ENCODE measurements at regions not wholly inside any gene's neighbourhood (a gene's known extent, or its start where the extent isn't known, plus 50 kb on each side); places are given as distances from the start of the nearest gene placed in this dataset.

DNA sequence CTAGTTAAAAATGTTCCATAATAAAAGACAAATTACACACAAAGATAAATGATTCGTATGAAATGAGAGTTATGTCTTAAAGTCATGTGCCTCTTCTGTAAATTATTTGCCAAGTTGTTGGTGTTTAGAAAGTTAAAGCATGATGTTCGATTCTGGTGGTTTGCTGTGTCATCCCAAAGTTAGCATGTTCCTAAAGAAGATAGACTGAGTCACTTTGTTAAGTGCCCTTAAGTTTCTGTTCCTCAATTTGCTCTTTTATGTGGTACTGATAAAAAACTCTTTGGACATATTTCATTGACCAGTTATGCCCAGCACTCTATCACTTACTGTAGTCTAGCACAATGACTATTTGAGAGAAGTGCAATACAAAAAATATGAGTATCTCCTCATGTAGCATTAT is 366.9 kb upstream of the ZNF608 start:
- TF ChIP-seq, protein P1, sequence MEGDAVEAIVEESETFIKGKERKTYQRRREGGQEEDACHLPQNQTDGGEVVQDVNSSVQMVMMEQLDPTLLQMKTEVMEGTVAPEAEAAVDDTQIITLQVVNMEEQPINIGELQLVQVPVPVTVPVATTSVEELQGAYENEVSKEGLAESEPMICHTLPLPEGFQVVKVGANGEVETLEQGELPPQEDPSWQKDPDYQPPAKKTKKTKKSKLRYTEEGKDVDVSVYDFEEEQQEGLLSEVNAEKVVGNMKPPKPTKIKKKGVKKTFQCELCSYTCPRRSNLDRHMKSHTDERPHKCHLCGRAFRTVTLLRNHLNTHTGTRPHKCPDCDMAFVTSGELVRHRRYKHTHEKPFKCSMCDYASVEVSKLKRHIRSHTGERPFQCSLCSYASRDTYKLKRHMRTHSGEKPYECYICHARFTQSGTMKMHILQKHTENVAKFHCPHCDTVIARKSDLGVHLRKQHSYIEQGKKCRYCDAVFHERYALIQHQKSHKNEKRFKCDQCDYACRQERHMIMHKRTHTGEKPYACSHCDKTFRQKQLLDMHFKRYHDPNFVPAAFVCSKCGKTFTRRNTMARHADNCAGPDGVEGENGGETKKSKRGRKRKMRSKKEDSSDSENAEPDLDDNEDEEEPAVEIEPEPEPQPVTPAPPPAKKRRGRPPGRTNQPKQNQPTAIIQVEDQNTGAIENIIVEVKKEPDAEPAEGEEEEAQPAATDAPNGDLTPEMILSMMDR (conservative IDR thresholded peaks at IDR 0.05; ENCODE audit: low read length) = no peak
- TF ChIP-seq EZH2phosphoT487 (IDR thresholded peaks at IDR 0.05; ENCODE audit: borderline replicate concordance, low read depth, low read length) = no peak
